ENCODE measurements at regions not wholly inside any gene's neighbourhood (a gene's known extent, or its start where the extent isn't known, plus 50 kb on each side); places are given as distances from the start of the nearest gene placed in this dataset.
"Not testable (repeated sequence)": the region's sequence is repeated elsewhere in the genome, so short reads cannot be mapped to it uniquely, and the experiment has no call there.

DNA sequence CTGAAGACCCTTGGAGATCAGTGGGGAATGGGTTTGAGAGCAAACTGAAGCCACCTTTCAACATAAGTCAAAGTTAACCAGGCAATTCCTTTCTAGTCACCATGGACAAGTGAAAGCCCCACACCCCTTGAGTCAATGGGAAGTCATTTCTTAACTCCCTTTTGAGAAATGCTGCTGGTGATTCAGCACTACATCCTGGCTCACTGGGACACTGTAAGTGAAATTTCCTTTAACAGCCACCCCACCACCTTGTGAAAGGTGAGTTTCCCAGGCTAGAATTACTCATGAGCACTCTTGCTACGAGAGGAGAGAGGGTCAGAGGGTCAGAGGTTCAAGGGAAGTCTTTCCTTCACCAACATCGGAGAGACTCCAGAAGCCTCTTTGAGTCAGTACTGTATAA lies 93.3 kb upstream of the MARCKS start:
- Mint-ChIP-seq H3K4me1 (ENCODE audit: low read depth) (peaks cover 5% of the 10 kb centered on the region), H3K36me3 (ENCODE audit: low read depth) (no peaks in the 10 kb centered on the region), H3K9me3 (no peaks in the 10 kb centered on the region), H3K4me3 (no peak overlapping the region), H3K27me3 (no peaks in the 10 kb centered on the region), H3K27ac (no peak overlapping the region)
- no peak for DNase-seq

DNA sequence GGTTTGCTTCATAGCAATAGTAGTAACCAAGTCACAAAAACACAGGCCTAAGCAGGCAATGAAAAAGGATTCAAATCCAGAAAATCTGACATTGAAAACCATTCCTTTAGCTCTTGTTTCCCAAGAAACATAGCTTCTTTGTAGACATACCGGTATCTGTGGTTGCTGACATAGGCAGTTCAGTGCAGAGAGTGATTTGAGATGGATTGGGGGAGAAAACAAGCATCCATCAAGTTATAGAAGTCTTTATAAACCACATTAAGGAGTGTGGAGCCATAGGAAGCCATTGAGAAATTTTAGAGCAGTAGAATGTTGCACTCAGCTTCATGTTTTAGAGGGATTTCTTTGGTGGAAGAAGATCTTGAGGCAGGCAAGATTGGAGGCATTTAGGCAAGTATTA lies 91.2 kb upstream of the MARCKS start:
- no peaks in the 10 kb centered on the region for H3K27me3 Mint-ChIP-seq
- H3K27ac Mint-ChIP-seq = no peak overlapping the region
- peaks cover 5% of the 10 kb centered on the region for H3K4me1 Mint-ChIP-seq (ENCODE audit: low read depth)
- H3K36me3 Mint-ChIP-seq (ENCODE audit: low read depth) = no peaks in the 10 kb centered on the region
- no peak overlapping the region for H3K4me3 Mint-ChIP-seq
- H3K9me3 Mint-ChIP-seq = no peaks in the 10 kb centered on the region
- DNase-seq = no peak

DNA sequence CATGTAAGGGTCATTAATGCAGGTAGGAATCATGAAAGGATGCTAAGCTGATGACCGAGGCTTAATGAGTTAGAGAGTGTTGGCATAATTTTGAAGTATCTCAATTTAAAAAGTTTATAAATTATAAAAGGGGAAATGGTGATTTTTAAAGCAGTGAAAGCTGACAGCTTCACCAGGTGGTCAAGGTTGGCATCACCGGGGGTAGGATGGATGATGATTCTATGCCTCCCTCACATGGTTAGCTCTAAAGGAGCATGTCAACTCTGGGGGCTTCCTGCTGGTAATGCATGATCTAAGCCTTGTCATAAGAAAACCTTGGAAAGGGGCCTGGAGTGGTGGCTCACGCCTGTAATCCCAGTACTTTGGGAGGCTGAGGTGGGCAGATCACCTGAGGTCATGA lies 89.2 kb upstream of the MARCKS start:
- Mint-ChIP-seq H3K4me1 (ENCODE audit: low read depth) (peaks cover 5% of the 10 kb centered on the region), H3K9me3 (no peaks in the 10 kb centered on the region), H3K27ac (no peak overlapping the region), H3K27me3 (peaks cover 3% of the 10 kb centered on the region), H3K4me3 (no peak overlapping the region), H3K36me3 (ENCODE audit: low read depth) (no peaks in the 10 kb centered on the region)
- DNase-seq = no peak

DNA sequence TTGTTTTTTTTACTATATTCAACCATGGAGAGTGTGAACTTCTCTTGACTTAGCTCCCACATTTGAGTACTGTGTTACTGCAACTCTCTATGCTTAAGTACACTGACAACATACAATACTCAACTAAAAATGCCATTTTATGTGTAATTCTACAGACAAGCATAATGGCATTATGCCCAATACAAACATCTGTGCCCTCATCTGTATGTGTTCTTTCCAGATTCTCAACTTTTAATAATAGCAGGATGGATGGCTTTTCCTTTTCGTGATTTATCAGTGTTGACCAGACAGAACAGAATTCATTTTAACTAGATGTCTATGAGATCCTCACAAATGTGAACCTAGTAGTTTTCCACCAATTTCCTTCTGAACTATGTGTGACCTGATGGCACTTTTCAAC lies 84.2 kb upstream of the MARCKS start:
- Mint-ChIP-seq H3K27ac (no peak overlapping the region), H3K9me3 (no peaks in the 10 kb centered on the region), H3K4me3 (no peak overlapping the region), H3K4me1 (ENCODE audit: low read depth) (no peaks in the 10 kb centered on the region), H3K27me3 (peaks cover 3% of the 10 kb centered on the region), H3K36me3 (ENCODE audit: low read depth) (no peaks in the 10 kb centered on the region)
- DNase-seq = no peak

DNA sequence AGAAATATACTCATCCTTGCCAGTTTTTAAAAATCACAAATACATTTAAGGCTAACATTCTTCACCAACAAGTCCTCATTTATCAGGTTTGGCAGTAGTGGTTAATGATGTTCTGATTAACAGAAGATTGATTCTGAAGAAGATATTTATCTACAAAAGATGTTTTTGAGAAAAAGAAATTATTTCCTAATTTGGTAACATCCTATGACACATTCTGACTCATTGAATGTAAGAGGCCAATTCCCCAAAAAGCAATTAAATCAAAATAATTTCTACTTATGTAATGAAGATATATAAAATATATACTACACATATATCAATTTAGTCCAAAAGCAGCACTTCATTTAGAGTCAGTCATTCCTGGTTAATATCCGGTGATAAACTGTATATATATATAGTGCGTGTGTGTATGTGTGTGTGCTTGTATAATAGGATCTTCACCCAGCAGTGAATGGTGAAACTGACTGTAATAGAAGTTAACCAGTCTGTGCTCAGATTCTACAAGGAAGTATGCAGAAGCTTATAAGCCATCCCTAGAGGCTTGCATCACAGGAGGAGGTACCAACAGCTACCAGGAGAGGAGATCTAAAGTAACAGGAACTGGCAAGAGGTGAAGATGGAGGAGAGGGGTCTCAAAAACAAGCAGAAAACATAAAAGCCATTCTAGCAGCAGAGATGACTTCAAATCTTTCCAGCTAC lies 82.9 kb upstream of the MARCKS start:
- H3K27me3 Mint-ChIP-seq = peaks cover 5% of the 10 kb centered on the region
- no peak for DNase-seq
- H3K4me3 Mint-ChIP-seq = no peak overlapping the region
- no peaks in the 10 kb centered on the region for H3K4me1 Mint-ChIP-seq (ENCODE audit: low read depth)
- H3K9me3 Mint-ChIP-seq = no peaks in the 10 kb centered on the region
- no peaks in the 10 kb centered on the region for H3K36me3 Mint-ChIP-seq (ENCODE audit: low read depth)
- H3K27ac Mint-ChIP-seq = no peak overlapping the region

DNA sequence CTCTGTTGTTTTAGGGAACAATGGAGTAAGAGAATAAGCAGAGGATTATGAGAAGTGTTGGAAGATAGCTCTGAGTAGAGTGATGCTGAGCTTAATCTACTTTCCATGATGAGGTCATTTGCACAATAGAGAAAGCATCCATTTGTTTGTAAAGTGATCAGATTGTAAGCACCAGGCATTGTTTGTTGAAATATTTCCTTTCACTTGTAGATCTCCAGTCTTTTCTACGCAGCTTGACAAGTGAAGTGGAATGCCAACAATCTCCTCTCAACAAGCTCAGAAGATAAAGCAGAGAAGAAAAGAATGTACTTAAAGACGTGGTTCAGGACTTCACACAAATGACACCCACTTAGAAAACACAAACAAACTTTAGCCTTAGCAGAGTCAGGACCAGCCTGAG lies 80.1 kb upstream of the MARCKS start:
- no peak overlapping the region for H3K27ac Mint-ChIP-seq
- peaks cover 2% of the 10 kb centered on the region for H3K27me3 Mint-ChIP-seq
- H3K9me3 Mint-ChIP-seq = no peaks in the 10 kb centered on the region
- no peak overlapping the region for H3K4me3 Mint-ChIP-seq
- no peak for DNase-seq
- no peaks in the 10 kb centered on the region for H3K4me1 Mint-ChIP-seq (ENCODE audit: low read depth)
- no peaks in the 10 kb centered on the region for H3K36me3 Mint-ChIP-seq (ENCODE audit: low read depth)

DNA sequence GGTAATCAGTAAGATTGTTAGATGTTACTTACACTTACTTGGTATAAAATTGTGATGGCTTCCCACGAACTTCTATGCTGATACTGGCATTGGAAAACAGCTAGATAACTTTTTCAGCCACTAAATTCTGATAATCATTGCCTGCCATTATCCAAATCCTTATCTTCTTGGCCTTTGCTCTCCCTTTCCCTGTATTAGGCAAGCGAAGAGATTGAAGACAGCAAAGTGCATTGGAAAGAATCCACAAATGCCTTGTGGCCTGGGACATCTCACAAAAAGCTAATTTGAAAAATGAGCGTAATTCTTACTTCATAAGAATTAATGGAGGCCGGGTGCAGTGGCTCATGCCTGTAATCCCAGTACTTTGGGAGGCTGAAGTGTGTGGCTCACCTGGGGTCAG lies 79.5 kb upstream of the MARCKS start:
- DNase-seq = no peak
- no peak overlapping the region for H3K27ac Mint-ChIP-seq
- H3K4me1 Mint-ChIP-seq (ENCODE audit: low read depth) = no peaks in the 10 kb centered on the region
- H3K4me3 Mint-ChIP-seq = no peak overlapping the region
- H3K36me3 Mint-ChIP-seq (ENCODE audit: low read depth) = no peaks in the 10 kb centered on the region
- H3K27me3 Mint-ChIP-seq = peaks cover 2% of the 10 kb centered on the region
- H3K9me3 Mint-ChIP-seq = no peaks in the 10 kb centered on the region

DNA sequence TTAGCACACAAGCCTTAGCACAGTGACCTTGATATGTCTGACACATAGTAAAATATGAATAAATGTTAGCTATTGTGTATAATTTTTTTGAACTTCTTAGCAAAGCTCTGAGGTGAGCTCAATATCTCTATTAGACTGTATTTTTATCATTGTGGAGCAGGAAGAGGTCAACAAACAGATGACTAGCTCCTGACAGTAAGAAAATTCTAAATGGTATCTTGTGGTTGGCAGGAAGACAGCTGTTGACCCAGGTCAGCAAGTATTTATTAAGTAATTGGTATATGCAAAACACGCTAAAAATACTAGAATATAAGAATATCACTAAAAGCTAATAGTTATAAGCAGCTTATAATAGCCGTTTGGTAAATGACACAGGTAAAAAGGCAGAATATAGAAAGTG lies 77.5 kb upstream of the MARCKS start:
- H3K4me3 Mint-ChIP-seq = no peak overlapping the region

DNA sequence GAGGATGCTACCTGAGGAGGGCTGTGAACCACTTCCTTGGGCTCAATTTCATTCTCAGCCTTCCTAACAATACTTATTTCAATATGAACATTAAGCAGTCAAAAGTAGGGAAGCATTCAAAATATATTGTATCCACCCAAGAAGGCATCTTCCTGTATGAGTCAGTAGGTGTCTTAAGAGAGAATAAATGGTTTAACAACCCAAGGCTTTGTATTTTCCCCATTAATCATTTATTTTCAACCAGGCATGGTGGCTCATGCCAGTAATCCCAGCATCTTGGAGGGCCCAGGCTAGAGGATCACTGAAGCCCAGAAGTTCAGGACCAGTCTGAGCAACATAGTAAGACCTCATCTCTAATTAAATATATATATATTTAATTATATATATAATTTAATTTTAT lies 74.5 kb upstream of the MARCKS start:
- DNase-seq = no peak
- Mint-ChIP-seq H3K27ac (no peak overlapping the region), H3K4me1 (ENCODE audit: low read depth) (no peaks in the 10 kb centered on the region)

More for the DNA sequence above, 77.5 kb upstream of the MARCKS start:
- no peak overlapping the region for H3K27ac Mint-ChIP-seq
- no peaks in the 10 kb centered on the region for H3K36me3 Mint-ChIP-seq (ENCODE audit: low read depth)
- H3K27me3 Mint-ChIP-seq = peaks cover 2% of the 10 kb centered on the region
- no peaks in the 10 kb centered on the region for H3K9me3 Mint-ChIP-seq
- no peaks in the 10 kb centered on the region for H3K4me1 Mint-ChIP-seq (ENCODE audit: low read depth)
- DNase-seq = no peak

DNA sequence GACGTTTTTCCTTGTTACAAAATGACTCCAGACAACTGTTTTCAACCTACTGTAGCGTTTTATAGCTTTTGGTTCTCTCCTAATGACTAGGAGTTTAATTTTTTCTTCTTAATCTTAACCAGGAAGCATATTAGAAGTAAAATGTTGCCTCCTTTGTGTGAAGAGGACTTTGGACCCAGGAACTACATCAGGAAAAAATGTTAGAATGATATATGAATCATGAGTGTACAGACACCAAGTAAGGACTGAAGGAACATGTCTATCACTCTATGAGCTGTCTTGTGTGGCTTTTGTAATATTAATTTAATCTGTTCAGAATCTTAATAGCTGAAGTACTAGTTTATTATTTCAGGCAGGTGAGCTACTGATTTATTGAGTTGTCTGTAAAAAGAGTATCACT lies 71.0 kb upstream of the MARCKS start:
- peaks cover 4% of the 10 kb centered on the region for H3K27me3 Mint-ChIP-seq
- H3K9me3 Mint-ChIP-seq = no peaks in the 10 kb centered on the region
- H3K27ac Mint-ChIP-seq = no peak overlapping the region
- no peaks in the 10 kb centered on the region for H3K4me1 Mint-ChIP-seq (ENCODE audit: low read depth)
- no peak for DNase-seq
- H3K4me3 Mint-ChIP-seq = no peak overlapping the region
- no peaks in the 10 kb centered on the region for H3K36me3 Mint-ChIP-seq (ENCODE audit: low read depth)

More for the DNA sequence above, 74.5 kb upstream of the MARCKS start:
- Mint-ChIP-seq H3K36me3 (ENCODE audit: low read depth) (no peaks in the 10 kb centered on the region), H3K9me3 (no peaks in the 10 kb centered on the region), H3K27me3 (peaks cover 2% of the 10 kb centered on the region), H3K4me3 (no peak overlapping the region)

DNA sequence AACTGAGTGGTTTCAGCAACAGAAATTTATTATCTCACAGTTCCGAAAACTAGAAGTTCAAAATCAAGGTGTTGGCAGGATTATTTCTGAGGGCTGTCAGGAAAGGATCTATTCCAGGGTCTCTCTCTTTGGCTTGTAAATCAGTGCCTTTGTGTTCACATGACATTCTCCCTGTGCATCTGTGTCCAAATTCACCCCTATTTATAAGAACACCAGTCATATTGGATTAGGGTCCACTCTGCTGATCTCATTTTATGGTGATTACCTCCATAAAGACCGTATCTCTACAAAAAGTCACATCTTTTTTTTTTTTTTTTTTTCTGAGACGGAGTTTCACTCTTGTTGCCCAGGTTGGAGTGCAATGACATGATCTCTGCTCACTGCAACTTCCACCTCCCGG lies 68.6 kb upstream of the MARCKS start:
- H3K27me3 Mint-ChIP-seq = peaks cover 7% of the 10 kb centered on the region
- no peak overlapping the region for H3K27ac Mint-ChIP-seq
- H3K9me3 Mint-ChIP-seq = no peaks in the 10 kb centered on the region
- no peaks in the 10 kb centered on the region for H3K4me1 Mint-ChIP-seq (ENCODE audit: low read depth)
- no peak overlapping the region for H3K4me3 Mint-ChIP-seq
- no peaks in the 10 kb centered on the region for H3K36me3 Mint-ChIP-seq (ENCODE audit: low read depth)
- no peak for DNase-seq

DNA sequence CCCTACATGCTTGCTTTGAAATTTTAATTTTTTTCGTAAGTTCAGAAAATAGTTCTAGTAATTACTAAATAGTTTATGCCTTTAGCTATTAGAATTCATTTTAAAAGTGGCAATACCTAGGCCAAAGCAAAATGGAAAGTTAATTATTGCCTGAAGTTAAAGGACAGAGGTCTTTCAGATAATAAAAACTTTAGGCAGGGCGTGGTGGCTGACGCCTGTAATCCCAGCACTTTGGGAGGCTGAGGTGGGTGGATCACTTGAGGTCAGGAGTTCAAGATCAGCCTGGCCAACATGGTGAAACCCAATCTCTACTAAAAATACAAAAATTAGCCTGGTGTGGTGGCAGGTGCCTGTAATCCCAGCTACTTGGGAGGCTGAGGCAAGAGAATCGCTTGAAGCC lies 65.9 kb upstream of the MARCKS start:
- H3K36me3 Mint-ChIP-seq (ENCODE audit: low read depth) = not testable (repeated sequence)

DNA sequence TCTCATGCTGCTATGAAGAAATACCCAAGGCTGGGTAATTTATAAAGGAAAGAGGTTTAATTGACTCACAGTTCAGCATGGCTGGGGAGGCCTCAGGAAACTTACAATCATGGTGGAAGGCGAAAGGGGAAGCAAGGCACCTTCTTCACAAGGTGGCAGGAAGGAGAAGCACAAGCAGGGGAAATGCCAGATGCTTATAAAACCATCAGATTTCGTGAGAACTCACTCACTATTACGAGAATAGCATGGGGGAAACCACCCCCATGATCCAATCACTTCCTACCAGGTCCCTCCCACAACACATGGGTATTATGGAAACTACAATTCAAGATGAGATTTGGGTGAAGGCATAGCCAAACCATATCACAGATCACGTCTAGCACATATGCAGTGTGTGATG lies 61.8 kb upstream of the MARCKS start:
- not testable (repeated sequence) for H3K4me1 Mint-ChIP-seq (ENCODE audit: low read depth); H3K9me3 Mint-ChIP-seq; H3K27ac Mint-ChIP-seq; DNase-seq; H3K36me3 Mint-ChIP-seq (ENCODE audit: low read depth); H3K4me3 Mint-ChIP-seq
- H3K27me3 Mint-ChIP-seq = peaks cover 12% of the 10 kb centered on the region

More for the DNA sequence above, 65.9 kb upstream of the MARCKS start:
- not testable (repeated sequence) for H3K9me3 Mint-ChIP-seq; H3K27ac Mint-ChIP-seq; H3K4me3 Mint-ChIP-seq; H3K4me1 Mint-ChIP-seq (ENCODE audit: low read depth); DNase-seq
- peaks cover 15% of the 10 kb centered on the region for H3K27me3 Mint-ChIP-seq

DNA sequence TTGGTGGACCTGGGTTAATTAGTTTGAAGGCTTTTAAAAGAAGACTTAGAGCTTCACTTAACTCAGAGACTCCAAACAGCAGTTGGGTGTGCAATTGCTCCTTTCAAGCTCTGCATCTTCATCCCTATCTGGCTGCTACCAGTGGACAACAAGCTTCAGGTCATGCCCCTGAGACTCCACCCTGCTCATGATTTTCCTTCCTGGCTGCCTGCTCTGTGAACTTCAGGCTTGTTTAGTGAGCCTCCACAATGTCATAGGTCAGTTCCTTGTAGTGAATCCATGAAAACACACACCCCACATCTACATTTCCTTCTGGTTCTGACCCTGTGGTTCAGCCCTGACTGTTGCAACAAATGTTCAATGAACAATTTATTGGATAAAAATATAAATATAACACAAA lies 61.1 kb upstream of the MARCKS start:
- Mint-ChIP-seq H3K4me1 (ENCODE audit: low read depth) (no peaks in the 10 kb centered on the region), H3K27ac (no peak overlapping the region), H3K36me3 (ENCODE audit: low read depth) (no peaks in the 10 kb centered on the region), H3K4me3 (no peak overlapping the region), H3K27me3 (peaks cover 15% of the 10 kb centered on the region), H3K9me3 (no peaks in the 10 kb centered on the region)
- no peak for DNase-seq

DNA sequence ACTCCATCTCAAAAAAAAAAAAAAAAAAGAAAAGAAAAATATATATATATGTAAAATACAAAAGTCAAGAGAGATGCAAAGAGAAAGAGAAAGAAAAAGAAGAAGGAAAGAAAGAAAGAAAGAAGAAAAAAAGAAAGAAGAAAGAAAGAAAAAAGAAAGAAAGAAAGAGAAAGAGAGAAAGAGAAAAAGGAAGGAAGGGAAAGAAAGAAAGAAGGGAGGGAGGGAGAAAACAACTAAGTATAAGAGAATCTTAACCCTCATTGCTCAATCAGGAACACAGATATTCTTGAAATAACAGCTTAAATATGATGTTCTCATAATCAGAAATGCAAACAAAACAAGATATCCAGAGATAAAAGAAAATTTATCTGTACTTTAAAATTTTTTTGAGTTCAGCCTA lies 54.4 kb upstream of the MARCKS start:
- peaks cover 4% of the 10 kb centered on the region for H3K27me3 Mint-ChIP-seq
- H3K4me3 Mint-ChIP-seq = no peak overlapping the region
- no peak overlapping the region for H3K27ac Mint-ChIP-seq
- H3K9me3 Mint-ChIP-seq = no peaks in the 10 kb centered on the region
- peaks cover 5% of the 10 kb centered on the region for H3K4me1 Mint-ChIP-seq (ENCODE audit: low read depth)
- no peak for DNase-seq
- no peaks in the 10 kb centered on the region for H3K36me3 Mint-ChIP-seq (ENCODE audit: low read depth)
